22Rv1 (cell line): ENCODE measurements at regions not wholly inside any gene's neighbourhood (a gene's known extent, or its start where the extent isn't known, plus 50 kb on each side); places are given as distances from the start of the nearest gene placed in this dataset.
"Not testable (repeated sequence)": the region's sequence is repeated elsewhere in the genome, so short reads cannot be mapped to it uniquely, and the experiment has no call there.

Source experiments
- H3K27ac ChIP-seq: fragments of 450-650 bp; 2 replicates; pipeline ENCODE4 v1.5.1; 2017
- ZFX ChIP-seq: fragments of 450-650 bp; IDR thresholded peaks from 2 replicates; pipeline ENCODE4 v1.6.1; 2017; ENCODE audit warnings: antibody characterized with exemption, borderline replicate concordance
- TF ChIP-seq, protein P1 (sequence below): fragments of 450-650 bp; IDR thresholded peaks from 2 replicates; pipeline ENCODE4 v1.5.1; 2017; ENCODE audit warnings: mild to moderate bottlenecking

DNA sequence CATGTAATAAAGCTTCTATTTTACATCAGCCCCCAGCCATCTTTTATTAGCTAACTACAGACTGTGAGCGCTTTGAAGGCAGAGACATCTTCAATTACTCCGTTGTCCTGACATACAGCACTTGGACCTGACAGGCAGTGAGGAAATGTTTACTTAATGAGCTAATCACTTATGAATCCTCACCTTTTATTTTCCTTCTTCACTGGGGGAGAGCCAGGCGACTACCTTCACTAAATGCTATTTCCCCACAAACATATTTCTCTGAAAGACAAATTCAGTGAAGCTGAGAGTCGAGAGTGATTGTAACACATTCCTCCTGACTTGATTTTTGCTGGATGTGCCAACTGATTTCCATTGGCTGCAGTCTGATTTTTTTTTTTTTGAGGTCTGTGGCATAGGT, 192.1 kb upstream of the CLINT1 start:
- TF ChIP-seq, protein P1, sequence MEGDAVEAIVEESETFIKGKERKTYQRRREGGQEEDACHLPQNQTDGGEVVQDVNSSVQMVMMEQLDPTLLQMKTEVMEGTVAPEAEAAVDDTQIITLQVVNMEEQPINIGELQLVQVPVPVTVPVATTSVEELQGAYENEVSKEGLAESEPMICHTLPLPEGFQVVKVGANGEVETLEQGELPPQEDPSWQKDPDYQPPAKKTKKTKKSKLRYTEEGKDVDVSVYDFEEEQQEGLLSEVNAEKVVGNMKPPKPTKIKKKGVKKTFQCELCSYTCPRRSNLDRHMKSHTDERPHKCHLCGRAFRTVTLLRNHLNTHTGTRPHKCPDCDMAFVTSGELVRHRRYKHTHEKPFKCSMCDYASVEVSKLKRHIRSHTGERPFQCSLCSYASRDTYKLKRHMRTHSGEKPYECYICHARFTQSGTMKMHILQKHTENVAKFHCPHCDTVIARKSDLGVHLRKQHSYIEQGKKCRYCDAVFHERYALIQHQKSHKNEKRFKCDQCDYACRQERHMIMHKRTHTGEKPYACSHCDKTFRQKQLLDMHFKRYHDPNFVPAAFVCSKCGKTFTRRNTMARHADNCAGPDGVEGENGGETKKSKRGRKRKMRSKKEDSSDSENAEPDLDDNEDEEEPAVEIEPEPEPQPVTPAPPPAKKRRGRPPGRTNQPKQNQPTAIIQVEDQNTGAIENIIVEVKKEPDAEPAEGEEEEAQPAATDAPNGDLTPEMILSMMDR = no peak
- TF ChIP-seq ZFX = no peak
- no peak overlapping the region for H3K27ac ChIP-seq

DNA sequence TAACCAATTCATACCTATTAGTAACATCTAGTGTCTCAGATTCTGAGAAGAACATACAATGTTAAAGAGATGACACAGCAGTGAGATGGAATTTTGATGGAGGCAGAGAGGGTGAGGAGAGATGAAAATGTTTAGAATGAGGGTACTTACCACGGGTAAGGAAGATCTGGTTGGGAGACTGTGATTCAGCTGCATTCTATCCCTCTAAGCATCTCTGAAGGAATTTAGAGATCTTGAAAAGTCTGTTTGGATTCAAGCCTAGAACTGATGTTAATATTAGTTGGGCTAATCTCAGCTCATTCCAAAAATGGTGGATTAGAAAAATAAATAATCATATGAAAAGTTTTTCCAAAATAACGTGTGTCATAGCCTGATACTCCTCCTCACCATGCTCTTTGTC, 191.5 kb upstream of the CLINT1 start:
- TF ChIP-seq ZFX = no peak
- TF ChIP-seq, protein P1 = no peak

DNA sequence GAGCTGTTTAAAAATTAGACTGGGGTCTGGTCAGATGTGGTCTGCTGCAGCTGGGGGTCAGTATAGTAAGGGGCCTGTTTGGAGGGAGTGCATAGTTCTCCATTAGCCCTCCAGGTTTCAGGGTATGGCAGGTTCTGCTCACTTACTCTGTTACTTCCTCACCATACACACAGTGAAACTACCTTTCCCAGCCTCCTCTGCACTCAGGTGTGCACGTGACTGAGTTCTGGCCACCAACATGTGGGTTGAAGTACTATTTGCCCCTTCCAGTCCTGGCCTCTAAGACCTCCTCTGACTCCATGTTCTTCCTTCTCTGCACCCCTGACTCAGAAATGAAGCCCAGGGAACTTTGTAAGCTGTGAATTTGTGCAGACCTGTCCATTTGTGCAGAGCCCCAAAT, 190.5 kb upstream of the CLINT1 start:
- TF ChIP-seq, protein P1 = no peak
- no peak for TF ChIP-seq ZFX
- no peak overlapping the region for H3K27ac ChIP-seq

More for the DNA sequence above, 191.5 kb upstream of the CLINT1 start:
- H3K27ac ChIP-seq = no peak overlapping the region

- no peak overlapping the region for H3K27ac ChIP-seq
Measured at GRCh38 chr5:158045696-158046095, 186.8 kb upstream of the CLINT1 start.

GRCh38 chr5:158039911-158040347, 181.0 kb upstream of the CLINT1 start:
- no peak overlapping the region for H3K27ac ChIP-seq
- TF ChIP-seq, protein P1 = no peak
- no peak for TF ChIP-seq ZFX

More at GRCh38 chr5:158045696-158046095, 186.8 kb upstream of the CLINT1 start:
- TF ChIP-seq ZFX = no peak
- TF ChIP-seq, protein P1 = no peak

GRCh38 chr5:158039441-158039840, 180.5 kb upstream of the CLINT1 start:
- H3K27ac ChIP-seq = no peak overlapping the region
- no peak for TF ChIP-seq ZFX
- TF ChIP-seq, protein P1 = no peak

DNA sequence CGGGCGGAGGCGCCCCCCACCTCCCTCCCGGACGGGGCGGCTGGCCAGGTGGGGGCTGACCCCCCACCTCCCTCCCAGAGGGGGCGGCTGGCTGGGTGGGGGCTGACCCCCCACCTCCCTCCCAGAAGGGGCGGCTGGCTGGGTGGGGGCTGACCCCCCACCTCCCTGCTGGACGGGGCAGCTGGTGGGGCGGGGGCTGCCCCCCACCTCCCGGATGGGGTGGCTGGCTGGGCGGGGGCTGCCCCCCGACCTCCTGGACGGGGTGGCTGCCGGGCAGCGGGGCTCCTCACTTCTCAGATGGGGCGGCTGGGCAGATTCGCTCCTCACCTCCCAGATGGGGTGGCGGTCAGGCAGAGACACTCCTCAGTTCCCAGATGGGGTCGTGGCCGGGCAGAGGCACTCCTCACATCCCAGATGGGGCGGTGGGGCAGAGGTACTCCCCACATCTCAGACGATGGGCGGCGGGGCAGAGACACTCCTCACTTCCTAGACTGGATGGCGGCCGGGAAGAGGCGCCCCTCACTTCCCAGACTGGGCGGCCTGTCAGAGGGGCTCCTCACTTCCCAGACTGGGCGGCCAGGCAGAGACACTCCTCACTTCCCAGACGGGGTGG, 178.1 kb upstream of the CLINT1 start:
- H3K27ac ChIP-seq = not testable (repeated sequence)

DNA sequence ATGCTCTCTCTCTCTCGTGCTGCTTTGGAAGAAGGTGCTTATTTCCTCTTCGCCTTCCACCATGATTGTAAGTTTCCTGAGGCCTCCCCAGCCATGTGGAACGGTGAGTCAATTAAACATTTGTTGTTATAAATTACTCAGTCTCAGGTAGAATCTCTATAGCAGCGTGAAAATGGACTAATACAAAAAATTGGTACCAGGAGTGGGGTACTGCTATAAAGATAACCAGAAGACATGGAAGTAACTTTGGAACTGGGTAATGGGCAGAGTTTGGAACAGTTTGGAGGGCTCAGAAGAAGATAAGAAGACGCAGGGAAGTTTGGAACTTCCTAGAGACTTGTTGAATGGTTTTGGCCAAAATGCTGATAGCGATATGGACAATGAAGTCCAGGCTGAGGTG, 175.6 kb upstream of the CLINT1 start:
- not testable (repeated sequence) for H3K27ac ChIP-seq
